Retinal pigment epithelial cell (primary cell): ENCODE measurements at regions not wholly inside any gene's neighbourhood (a gene's known extent, or its start where the extent isn't known, plus 50 kb on each side); places are given as distances from the start of the nearest gene placed in this dataset.

ENCODE experiments used
- DNase-seq: peaks from one replicate; pipeline ENCODE4 v3.0.0-alpha.2; 2010; ENCODE audit warnings: low read depth
- H3K4me3 ChIP-seq: 2 replicates; pipeline ENCODE4 v1.5.1; 2011; ENCODE audit warnings: mild to moderate bottlenecking, low read length, control low read depth, moderate library complexity
- CTCF ChIP-seq: conservative IDR thresholded peaks from 2 replicates; pipeline ENCODE4 v1.5.1; 2011; ENCODE audit warnings: low read depth, low read length, control low read depth, inconsistent platforms

GRCh38 chr2:195300631-195301030 is 356.4 kb upstream of the SLC39A10 start:
- no peak overlapping the region for H3K4me3 ChIP-seq
- TF ChIP-seq CTCF = no peak
- DNase-seq = no peak

- H3K4me3 ChIP-seq = no peak overlapping the region
- DNase-seq = no peak
- no peak for TF ChIP-seq CTCF
These were observed 357.4 kb upstream of the SLC39A10 start for GRCh38 chr2:195299600-195299999.

GRCh38 chr2:195296490-195296889 is 360.5 kb upstream of the SLC39A10 start:
- H3K4me3 ChIP-seq = no peak overlapping the region
- no peak for DNase-seq
- TF ChIP-seq CTCF = no peak

GRCh38 chr2:195289081-195289480 is 367.9 kb upstream of the SLC39A10 start:
- no peak for DNase-seq
- H3K4me3 ChIP-seq = no peak overlapping the region
- TF ChIP-seq CTCF = no peak

- DNase-seq = no peak
- no peak for TF ChIP-seq CTCF
These were observed 377.1 kb upstream of the SLC39A10 start for GRCh38 chr2:195279840-195280427.

GRCh38 chr2:195270466-195271039 is 386.5 kb upstream of the SLC39A10 start:
- no peak for DNase-seq
- no peak overlapping the region for H3K4me3 ChIP-seq
- TF ChIP-seq CTCF = no peak

More at GRCh38 chr2:195279840-195280427, 377.1 kb upstream of the SLC39A10 start:
- H3K4me3 ChIP-seq = no peak overlapping the region

- no peak for TF ChIP-seq CTCF
These were observed 387.8 kb upstream of the SLC39A10 start for GRCh38 chr2:195269220-195269619.

More at GRCh38 chr2:195269220-195269619, 387.8 kb upstream of the SLC39A10 start:
- no peak overlapping the region for H3K4me3 ChIP-seq
- no peak for DNase-seq
